Thyroid gland (tissue), 4 donors: ENCODE measurements at regions not wholly inside any gene's neighbourhood (a gene's known extent, or its start where the extent isn't known, plus 50 kb on each side); places are given as distances from the start of the nearest gene placed in this dataset.

ENCODE experiments used
- POLR2A ChIP-seq, 2 donors: fragments of 450-650 bp; IDR thresholded peaks; one replicate each; pipeline ENCODE4 v1.6.1; 2017; ENCODE audit warnings: antibody characterized with exemption in 2 of 2, mild to moderate bottlenecking in 2 of 2, moderate library complexity in 1 of 2
- TF ChIP-seq, protein P1 (sequence below), 6 experiments: fragments of 200-600 bp in 3 of 6; fragments of 450-650 bp in 3 of 6; sonication (generic) in 3 of 6; IDR thresholded peaks; one replicate each; pipeline ENCODE4 v1.5.1; 2016 to 2019; ENCODE audit warnings: antibody characterized with exemption in 6 of 6, mild to moderate bottlenecking in 2 of 6, inconsistent platforms in 1 of 6, moderate library complexity in 1 of 6

DNA sequence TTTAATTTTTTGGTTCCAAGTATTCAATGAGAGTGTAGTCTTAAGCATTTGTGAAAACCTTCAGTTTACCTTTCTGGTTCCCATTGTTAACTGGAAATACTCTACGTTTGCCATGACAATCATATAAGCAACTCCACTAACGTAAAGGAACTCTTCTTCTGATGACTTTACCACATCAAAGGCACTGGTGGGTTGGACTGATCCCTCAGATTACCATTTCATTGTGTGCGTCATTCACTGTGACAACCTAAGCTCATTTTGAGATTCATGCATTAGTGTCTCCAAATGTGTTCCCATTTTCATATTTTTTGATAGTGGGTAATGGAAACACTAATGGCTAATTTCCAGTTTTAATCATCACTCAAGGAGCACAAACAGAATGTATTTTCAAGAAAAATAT is 119.9 kb upstream of the COL1A2 start:
- TF ChIP-seq, protein P1, sequence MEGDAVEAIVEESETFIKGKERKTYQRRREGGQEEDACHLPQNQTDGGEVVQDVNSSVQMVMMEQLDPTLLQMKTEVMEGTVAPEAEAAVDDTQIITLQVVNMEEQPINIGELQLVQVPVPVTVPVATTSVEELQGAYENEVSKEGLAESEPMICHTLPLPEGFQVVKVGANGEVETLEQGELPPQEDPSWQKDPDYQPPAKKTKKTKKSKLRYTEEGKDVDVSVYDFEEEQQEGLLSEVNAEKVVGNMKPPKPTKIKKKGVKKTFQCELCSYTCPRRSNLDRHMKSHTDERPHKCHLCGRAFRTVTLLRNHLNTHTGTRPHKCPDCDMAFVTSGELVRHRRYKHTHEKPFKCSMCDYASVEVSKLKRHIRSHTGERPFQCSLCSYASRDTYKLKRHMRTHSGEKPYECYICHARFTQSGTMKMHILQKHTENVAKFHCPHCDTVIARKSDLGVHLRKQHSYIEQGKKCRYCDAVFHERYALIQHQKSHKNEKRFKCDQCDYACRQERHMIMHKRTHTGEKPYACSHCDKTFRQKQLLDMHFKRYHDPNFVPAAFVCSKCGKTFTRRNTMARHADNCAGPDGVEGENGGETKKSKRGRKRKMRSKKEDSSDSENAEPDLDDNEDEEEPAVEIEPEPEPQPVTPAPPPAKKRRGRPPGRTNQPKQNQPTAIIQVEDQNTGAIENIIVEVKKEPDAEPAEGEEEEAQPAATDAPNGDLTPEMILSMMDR (IDR thresholded peaks at IDR 0.05): no peak
- no peak for TF ChIP-seq POLR2A (IDR thresholded peaks at IDR 0.05)
